ENCODE measurements at regions not wholly inside any gene's neighbourhood (a gene's known extent, or its start where the extent isn't known, plus 50 kb on each side); places are given as distances from the start of the nearest gene placed in this dataset.
"Not testable (repeated sequence)": the region's sequence is repeated elsewhere in the genome, so short reads cannot be mapped to it uniquely, and the experiment has no call there.

DNA sequence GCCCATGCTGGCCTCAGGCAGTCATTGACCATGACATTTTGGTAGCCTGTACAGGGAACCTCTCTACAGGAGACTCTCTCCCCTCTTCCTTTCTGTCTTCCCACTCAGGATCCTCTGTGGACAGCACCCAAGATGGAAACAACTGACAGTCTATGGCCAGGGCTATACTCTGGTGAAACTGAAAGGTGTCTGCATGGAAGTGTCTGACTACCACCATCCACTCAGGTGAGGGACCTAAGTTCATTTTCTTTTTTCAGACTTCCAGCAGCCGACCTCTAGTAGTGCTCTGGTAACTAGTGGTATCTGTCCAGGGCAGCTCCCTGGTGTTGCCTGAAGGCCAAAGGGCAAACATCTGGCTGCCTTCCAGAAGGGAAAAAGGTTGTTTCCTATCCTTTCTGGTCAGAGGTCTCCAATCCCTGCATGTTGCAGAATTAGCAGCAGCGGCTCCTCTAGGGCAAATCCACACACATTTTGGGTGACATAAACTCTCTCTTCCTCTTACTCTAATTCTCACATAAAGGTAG is 804.5 kb downstream of the C4orf33 start:
- FAIRE-seq = no peak

DNA sequence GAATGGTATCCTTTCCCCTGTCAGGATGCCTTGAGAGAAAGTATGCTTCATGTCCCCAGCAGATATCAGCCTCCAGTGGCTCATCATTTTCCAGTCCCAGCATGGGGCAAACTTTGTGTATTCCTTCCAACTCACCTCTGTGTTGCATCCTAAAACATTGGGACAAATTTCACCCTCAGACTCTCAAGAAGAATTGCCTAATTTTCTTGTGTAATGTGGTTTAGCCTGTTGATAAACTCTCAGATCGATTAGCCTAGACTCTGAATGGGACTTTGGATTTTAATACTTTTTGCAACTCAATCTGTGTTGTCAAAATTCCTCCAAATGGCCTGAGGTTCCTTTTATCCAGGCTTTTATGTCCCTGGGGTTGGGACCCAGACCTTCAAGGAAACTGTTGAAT is 805.3 kb downstream of the C4orf33 start:
- FAIRE-seq = no peak

DNA sequence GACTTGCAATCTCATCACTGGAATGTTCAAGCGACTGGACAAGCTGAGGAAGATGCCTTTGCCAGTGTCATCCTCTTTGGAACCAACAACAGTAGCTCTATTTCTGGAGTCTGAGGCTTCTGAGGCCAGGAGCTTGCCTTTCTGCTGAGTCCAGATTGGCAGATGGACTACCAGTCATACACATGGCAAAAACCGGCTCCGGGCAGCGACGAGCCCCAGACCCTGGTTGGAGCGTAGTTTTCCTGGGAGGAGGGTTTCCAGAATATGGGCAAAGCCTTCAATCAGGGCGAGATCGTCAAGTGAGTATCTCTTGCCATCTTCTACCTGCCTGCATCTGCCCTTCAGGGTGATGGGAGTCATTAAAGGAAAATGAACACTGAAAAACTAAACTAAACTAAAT is 807.9 kb downstream of the C4orf33 start:
- FAIRE-seq = no peak

DNA sequence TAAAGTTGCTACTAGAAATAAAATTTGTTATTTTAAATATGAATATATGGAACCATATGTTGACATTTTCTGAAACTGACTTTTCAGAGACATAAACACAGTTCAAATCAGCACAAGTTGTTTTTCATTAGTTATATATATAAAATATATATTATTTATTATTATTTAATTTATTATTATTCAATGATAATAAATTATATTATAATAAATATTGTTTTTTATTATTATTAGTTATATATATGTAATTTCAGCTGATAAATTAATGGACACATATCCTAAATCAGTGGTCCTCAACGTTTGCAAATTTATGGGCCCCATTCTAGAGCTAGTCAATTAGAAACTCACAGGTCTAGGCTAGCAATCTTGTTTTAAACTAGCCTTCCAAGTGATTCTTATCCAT is 809.3 kb downstream of the C4orf33 start:
- no peak for FAIRE-seq

DNA sequence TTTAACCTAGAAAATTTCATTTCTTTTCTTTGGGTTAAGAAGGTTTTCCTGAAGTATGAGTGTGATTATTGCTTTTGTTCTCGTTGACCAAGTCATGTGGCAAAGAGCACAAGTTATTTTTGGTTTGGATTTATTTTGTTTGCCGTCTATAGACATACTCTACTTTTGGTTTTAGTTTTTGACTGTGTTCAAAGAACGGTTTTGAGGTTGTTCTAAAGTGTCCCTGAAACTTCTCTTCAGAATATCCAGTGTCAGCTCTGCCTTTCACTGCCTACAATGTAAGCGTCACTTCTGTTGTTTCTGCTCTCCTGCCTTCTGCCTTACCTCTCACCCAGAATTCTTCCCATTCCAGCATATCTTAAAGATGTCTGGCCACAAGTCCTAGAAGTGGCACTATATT is 812.2 kb downstream of the C4orf33 start:
- no peak for FAIRE-seq

DNA sequence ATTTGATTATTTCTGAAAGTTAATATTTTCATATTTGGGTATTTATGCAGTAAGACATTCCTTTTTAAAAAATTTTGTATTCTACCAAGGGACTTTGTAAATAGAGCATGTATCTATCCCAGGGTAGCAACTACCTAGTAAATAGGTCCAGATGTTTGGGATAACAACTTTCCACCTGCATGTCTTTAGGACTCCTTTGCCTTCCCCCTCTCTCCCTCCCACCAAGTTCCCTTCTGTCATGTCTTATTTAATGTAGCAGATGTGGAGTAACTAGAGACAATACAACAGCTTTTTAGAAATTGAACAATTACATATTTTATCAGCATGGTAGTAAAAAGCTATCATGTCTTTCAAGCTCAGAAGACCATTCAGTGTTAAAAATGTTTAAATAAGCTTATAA is 821.0 kb downstream of the C4orf33 start:
- FAIRE-seq = no peak

DNA sequence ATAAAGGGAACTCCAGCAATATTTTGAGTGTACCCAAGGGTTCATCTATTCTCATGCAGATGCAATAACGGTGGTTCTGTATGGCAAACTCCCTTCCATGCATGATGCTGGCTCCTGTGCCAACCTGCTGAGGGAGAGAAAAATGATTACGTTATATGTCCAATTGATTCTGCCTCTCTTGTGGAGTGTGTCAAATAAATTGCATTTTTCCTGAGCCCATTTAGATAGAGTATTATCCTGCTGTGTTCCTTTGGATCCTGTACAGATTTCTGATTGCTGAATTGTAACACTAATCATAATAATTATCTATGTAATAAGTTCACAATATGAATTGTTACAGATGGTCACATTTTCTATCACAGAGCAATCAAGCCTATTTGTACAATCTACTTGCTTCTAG is 821.7 kb downstream of the C4orf33 start:
- no peak for FAIRE-seq

DNA sequence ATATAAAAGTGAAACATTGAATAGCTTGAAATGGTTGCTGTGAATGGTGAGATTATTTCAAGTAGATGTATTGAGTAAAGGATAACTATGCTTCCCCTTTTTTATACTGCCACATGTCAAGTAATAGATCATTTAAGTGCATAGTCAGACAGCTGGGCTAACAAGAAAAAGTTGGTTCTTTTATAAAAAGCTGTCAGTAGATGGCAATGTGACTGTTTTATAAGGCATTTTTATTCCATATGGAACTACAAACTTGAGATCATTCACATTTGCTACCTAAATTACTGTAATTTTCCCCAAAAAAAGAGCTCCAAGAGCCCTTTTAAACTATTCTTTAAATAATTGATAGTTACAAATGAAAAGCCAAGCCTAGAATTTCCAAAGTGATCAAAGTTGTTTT is 831.0 kb downstream of the C4orf33 start:
- FAIRE-seq = no peak

DNA sequence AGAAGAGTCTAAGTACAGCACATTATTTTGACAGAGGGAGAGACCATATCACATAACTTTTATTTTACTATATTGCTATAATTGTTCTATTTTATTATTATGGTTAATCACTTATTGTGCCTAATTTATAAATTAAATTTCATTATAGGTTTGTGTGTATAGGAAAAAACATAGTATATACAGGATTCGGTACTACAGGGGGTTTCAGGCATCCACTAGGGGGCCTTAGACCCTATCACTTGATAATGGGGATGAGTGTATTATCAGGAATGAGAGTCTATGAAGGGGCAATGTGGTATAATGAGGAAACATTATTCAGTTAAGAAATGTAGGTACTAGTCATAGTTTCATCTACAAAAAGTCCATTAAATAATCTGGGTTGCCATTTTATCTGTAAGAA is 833.1 kb downstream of the C4orf33 start:
- no peak for FAIRE-seq

DNA sequence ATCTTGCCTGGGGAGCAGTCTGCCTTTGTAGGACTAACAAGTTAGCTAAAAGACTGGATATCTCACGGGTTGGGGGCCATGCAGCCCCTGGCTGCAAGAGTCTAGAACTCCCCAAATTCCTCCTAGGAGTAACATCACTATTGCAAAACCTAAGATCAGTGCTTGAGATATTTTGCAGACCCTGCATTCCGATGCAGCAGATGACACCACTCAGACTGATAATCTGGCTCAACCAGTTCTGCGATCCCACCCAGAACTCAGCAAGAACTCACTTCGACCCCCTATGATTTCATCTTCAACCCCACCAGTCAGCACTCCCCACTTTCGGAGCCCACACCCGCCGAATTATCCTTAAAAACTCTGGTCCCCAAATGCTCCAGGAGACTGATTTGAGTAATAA is 834.0 kb downstream of the C4orf33 start:
- FAIRE-seq = no peak

DNA sequence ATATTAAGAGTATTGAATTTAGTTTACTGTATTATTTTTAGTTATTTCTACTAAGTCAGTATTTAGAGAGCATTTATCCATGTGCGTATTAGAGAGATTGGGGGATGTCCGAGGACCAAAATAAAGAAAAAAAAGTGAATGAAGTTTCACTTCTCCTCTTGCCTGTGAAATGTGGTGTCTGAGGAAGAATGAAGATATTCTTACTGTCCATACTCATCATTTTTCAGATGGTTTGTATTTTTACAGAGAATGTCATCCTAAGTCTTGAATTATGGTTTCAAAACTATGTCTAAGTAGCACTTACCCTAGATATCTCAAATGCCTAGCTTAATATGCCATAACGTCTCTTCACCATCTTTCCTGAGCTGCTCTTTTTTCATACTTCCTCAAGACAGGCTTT is 854.3 kb downstream of the C4orf33 start:
- no peak for FAIRE-seq

DNA sequence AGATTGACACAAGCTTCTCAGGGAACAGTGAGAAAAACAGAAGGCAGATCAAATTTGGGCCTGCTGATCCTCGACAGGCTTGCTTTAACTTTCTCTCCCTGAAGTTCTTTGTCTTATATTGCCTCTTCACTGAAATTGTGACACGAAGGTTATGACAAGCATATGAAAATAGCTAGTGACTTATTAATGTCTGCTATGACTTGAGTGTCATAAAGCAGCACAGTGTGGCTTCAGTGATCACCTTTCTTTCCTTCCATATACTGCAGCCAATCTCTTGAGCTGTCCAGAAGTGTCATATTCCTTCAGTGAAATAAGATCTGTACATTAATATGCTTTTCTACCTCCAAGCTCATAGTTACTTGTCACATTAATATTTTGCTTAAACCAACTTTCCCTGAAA is 870.2 kb downstream of the C4orf33 start:
- no peak for FAIRE-seq

DNA sequence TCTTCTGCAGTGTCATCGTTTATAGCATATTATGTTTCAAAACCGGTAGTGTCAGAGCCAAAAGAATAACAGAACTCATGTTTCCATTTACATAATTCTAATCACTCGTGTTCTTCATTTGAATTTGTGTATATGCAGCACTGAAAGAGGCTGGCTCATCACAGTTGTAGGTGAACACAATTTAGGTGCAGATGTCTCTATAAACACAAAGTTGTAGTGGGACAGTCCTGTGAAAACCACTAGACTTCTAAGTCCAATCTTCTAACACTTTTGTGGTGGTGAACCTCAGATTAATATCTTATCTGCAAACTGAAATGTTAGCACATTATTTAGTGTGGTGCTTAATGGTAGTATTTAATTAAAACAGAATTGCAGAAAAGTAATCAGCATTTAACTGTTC is 872.4 kb downstream of the C4orf33 start:
- no peak for FAIRE-seq

DNA sequence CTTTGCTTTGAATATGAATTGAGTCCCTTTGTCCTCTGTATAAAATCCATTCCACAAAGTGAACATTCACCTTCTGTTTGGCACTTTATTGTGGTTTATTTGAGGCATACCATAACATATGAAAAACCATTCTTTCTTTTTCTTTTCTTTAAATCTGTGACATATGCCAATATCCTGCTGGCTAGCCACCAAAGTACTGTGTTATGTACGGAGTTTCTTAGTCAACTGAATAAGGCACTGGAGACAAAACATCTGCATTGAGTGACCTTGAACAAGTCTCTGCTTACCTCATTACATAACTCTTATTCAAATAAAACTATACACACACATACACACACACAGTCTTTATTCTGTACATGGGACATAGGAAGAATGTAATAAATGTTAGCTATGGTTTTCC is 872.8 kb downstream of the C4orf33 start:
- no peak for FAIRE-seq

DNA sequence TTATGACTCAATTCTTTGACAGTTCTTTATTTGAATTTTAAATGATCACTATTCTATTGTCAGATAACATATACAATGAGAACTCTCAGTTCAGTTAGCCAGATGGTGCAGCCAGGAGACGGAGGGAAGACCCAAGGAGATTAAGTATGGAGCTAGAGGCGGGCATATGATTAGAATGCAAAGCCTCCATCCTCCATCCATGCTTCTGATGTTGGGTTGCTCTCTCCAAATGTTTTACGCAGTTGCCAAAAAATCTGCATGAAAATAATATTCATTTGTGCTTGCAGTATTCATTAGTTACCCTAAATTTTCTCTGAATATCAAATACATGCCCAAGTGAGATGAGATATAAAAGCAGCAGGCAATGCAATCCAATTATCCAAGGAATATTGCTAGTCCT is 874.8 kb downstream of the C4orf33 start:
- FAIRE-seq = no peak

DNA sequence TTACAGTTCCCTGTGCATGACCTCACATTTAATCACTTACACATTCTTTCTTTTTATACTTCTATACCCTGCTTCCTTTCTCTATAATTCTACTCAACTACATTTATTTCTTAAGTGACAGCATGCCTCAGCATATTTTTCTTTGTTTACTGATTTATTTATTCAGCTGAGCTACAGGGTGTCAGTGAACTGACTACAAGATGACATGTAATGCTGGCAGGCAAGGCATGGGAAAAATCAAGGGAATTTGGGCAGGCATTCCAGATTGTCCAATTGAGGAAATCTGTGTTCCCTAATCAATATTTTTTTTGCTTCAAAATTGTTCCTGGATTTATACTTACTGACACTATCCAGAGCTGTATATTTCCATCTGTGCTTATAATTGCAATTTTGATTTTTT is 875.5 kb downstream of the C4orf33 start:
- FAIRE-seq = no peak

DNA sequence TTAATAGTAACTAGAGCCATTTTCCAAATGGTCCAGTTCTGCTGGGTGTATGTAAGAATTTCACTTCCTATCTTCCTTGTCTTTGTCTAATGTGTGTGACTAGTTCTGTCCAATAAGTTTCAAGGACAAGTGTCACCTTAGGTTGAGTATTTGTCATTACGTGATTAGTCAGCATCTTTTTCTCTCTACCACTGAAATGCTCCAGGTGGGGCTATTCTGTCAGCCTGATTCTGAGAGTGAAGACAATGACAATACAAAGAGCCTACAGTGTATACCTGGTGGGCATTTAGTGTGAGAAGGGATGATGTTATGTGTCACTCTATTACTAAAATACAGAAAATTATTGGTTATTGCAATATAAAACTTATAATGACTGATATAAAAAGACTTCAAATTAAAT is 876.3 kb downstream of the C4orf33 start:
- FAIRE-seq = no peak

DNA sequence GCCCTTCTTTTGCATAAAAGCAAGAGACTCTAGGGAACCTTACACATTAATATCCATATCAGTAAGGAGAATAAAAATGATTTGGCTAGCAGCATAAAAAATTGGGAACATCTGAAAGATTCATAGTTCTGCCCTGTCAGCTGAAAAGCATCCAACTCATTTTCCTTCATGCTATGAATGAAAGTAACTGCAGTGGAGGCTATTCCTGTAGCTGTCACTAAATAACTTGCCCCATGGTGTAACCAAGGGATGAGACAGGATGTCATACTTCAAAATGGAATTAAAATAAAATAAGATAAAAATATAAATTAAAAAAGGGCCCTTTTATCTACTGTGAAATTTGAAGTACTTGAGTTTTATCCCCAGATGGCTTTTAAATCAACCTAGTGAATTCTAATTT is 878.8 kb downstream of the C4orf33 start:
- no peak for FAIRE-seq

DNA sequence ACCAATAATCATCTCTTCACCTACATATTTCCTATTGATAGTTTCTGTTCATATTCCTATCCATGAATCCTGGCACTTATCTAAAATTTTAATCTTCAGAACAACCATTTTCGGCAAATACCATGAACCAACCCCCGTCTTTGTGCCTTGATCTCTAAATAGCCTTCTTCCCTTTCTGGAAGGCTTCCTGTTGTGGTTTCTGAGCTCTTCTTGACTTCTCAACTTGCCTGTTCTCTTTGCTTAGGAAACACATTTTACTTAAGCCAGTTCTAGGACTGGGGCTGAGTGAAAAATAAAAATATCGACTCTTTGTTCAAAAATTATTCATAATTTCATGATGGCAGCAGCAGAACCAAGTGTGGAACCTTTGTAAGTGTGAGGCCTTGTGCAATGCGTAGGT is 882.4 kb downstream of the C4orf33 start:
- no peak for FAIRE-seq

DNA sequence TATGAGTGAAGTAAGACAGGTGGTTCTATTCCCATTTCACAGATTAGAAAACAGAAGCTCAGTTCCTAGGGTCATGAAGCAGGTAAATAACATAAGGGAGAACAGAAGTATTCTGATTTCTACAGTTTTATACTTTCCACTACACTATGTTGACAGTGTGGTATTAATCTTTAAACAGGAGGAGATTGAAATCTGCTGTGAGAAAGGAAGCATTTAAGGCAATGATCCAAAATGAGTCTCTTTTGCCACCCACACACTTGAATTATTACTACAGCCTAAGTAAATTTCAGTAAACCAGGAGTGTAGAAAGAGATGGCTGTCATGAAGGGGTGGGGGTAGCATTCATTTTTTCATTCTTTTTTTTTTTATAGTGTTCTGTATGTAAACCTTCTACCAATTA is 893.0 kb downstream of the C4orf33 start:
- FAIRE-seq = no peak

DNA sequence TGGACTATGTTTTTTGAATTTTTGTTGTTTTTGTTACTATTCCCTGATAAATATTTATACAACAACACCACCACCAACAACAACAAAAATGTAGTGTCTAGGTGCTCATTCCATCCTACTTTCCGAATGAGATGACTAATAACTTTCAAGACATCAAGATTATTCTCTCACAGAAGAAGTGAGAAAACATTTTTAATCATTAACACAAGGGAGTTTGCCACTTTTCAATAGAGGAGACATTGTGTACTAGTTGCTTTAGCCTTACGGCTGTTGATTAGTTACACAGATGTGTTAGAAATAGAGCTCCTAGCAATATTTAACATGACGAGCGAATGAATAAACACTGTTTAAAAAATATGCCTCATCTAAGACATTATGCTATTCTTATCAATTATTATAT is 898.8 kb downstream of the C4orf33 start:
- no peak for FAIRE-seq

DNA sequence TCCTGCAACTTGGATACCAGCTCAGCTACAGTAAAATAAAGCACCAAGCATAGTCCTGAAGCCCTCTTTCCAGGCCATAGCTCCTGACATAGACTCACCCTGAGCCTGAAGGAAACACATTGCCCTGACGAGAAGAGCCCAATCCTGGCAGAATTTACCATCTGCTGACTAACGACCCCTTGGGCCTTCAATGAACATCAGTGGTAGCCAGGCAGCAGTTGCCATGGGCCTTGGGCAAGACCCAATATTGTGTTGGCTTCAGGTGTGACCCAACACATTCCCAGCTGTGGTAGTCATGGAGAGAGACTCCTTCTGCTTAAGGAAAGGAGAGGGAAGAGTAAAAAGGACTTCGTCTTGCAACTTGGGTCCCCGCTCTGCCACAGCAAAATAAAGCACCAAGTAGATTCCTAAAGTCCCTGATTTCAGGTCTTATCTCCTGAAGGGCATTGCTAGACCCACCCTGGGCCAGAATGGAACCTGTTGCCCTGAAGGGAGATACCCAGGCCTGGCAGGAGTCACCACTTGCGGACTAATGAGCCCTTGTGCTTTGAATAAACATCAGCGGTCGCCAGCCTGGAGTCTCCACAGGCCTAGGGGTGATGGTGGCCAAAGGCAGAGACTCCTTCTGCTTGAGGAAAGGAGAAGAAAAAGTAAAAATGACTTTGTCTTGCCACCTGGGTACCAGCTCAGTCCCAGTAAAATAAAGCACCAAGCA is 902.6 kb downstream of the C4orf33 start:
- FAIRE-seq = no peak

DNA sequence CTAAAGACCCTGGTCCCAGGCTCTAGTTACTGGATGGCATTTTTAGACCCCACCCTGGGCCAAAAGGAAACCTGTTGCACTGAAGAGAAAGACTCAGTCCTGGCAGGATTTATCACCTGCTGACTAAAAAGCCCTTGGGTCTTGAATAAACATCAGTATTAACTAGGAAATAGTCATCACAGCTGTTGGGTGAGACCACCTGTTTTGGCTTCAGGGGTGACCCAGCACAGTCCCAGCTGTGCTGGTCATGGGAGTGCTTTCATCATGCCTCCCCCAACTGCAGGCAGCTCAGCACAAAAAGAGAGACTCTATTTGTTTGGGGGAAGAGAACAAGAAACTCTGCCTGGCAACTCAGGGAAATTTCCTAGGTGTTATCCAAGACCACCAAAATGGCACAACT is 903.2 kb downstream of the C4orf33 start:
- no peak for FAIRE-seq

DNA sequence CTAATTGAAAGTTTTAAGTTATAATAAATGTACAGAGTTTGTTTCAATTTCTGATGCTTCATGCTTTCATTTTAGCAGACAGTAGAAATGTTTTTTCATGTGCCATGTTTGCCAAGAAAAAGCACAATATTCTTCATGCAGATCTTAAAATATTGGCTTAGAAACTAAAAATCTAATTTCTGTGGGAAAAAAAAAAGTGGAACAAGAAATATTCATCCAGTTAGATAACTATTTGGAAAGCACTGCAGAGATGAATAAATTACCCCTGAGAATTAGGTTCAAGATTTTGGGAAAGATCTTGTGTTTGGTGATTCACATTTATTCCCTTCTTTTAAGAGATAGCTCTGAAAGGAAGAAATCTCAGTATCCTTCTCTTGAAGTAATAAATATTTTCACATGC is 912.5 kb downstream of the C4orf33 start:
- FAIRE-seq = no peak

DNA sequence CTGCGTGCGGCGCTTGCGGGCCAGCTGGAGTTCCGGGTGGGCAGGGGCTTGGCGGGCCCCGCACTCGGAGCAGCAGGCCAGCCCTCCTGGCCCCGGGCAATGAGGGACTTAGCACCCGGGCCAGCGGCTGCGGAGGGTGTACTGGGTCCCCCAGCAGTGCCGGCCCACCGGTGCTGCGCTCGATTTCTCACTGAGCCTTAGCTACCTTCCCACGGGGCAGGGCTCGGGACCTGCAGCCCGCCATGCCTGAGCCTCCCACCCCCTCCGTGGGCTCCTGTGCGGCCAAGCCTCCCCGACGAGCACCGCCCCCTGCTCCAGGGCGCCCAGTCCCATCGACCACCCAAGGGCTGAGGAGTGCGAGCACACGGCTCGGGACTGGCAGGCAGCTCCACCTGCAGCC is 916.9 kb downstream of the C4orf33 start:
- FAIRE-seq = not testable (repeated sequence)
